Activated CD4-positive, alpha-beta T cell treated with anti-CD3 and anti-CD28 coated beads, Interleukin-2, amount 50 U/mL, for 1 hour (primary cell): ENCODE measurements at regions not wholly inside any gene's neighbourhood (a gene's known extent, or its start where the extent isn't known, plus 50 kb on each side); places are given as distances from the start of the nearest gene placed in this dataset.

ENCODE experiments used
- DNase-seq: peaks from one replicate; pipeline ENCODE4 v3.0.0-alpha.2; 2020

DNA sequence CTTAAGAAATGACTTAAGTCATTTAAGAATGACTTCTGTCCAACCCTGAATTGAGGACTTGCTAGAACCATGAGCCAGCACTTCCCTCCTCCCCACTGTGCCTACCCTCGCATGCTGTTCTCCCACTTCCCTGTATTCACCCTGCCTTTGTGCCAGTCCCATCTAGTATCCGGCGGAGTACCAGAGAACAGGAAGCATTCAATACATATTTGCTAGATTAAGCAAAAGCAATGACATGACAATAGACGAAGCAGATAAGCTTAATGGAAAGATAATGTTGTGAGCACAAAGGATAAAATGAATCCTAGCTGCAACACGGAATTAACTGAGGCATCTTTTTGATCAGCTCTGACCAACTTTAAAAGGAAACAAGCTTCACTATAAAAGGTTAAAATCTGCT is 328.5 kb downstream of the TDRD15 start:
- no peak for DNase-seq

DNA sequence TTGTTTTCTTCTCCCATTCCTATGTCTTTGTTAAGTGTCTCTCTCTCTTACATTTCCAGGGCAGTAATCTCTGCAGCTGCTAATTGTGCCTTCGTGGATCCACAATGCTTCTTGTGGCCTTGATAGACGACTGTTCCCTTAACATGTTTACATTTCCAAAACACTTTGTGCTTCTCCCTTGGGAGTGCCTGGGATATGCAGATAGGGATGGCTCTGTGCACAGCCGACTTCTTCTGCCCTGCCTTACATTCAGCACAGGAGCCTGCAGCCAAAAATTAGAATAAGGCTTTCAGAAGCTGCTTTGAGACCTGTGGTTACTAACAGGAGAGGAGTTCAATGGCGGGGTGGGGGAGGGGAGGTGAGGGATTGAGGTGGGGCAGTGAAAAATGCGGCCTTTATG is 328.9 kb downstream of the TDRD15 start:
- DNase-seq = no peak

GRCh38 chr2:21453723-21454450 is 330.1 kb downstream of the TDRD15 start:
- DNase-seq = no peak

- DNase-seq = no peak
Measured at GRCh38 chr2:21454839-21455238, 331.1 kb downstream of the TDRD15 start.

- no peak for DNase-seq
Measured at GRCh38 chr2:21461754-21462240, 338.0 kb downstream of the TDRD15 start.

- no peak for DNase-seq
Measured at GRCh38 chr2:21466341-21466927, 342.7 kb downstream of the TDRD15 start.

DNA sequence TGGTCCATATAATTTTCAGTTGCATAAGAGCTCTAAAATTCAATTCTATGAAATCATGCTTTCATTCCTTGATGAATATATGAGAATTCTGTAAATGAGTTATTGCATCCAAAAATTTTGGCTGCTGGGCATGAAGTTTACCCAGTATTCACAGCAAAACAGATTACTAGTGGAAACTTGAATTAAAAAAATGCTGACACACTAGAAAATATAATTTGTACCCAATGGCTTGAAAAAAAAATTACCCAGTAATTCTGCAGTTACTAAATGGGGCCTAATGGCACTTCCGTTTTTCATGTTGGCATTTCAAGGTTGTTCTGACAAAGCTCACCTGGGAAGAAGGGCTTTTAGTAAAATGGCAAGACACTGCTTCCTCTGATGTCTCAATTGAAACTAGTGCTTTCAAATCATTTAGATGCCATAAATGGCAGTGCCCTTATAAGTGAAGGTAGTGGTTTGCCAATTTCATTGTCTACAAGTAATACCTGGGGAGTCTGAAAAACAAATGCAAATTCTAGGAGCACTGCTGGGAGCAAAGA is 343.6 kb downstream of the TDRD15 start:
- DNase-seq = no peak

DNA sequence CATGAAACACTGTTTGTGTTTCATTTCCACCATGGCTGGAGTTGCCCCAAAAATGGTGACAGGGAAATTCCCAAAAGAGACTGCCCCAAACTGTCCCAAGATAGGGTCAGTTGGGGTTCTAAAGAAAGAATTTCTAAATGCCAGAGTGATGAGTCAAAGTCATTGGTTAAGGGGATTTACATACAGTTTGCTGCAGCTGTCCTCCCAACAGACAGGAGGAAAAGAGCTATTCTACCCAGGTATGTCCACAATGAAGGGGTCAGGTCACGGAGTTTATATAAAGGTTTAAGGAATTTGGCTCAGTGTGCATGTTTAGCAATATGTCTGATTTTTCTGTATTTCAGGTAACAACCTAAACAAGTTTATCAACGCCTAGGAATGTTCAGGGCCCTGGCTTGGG is 344.1 kb downstream of the TDRD15 start:
- DNase-seq = no peak

GRCh38 chr2:21468624-21469023 is 344.9 kb downstream of the TDRD15 start:
- no peak for DNase-seq

DNA sequence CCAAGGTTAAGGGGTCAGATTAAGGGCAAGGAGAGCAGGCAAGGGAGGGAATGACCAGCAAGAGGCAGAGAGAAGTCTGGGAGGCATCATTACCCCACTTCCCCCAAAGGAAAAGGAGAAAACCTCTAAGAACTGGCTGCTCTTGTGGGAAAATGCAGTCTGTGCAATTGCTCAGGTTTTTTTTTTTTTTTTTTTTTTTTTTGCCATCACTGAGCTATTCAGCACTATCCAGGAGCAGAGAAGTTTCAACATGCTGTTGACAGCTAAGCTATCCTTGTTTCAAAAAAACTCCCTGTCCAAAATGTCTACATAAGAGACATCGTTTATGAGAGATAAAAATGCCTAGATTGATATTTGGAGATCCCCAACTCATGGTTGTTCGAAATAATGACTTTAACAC is 345.4 kb downstream of the TDRD15 start:
- DNase-seq = no peak

DNA sequence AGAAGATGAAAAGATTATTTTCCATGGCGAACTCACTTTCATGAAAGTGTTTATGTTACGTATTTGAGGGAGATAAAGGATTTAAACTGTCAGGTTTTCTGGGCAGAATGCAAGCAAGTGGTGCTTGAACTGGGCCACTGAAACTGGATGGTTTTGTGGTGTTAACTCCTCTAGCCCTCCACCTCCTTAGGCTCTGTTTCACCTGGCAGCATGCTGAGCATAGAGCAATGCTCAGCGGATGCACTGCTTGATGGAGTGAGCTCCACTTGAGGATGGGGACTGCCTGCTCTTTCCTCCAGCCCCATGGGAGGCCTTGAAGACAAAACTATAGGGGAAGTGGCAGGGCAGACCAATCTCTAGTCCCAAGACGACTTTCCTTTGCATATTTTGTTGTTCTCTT is 345.8 kb downstream of the TDRD15 start:
- no peak for DNase-seq

DNA sequence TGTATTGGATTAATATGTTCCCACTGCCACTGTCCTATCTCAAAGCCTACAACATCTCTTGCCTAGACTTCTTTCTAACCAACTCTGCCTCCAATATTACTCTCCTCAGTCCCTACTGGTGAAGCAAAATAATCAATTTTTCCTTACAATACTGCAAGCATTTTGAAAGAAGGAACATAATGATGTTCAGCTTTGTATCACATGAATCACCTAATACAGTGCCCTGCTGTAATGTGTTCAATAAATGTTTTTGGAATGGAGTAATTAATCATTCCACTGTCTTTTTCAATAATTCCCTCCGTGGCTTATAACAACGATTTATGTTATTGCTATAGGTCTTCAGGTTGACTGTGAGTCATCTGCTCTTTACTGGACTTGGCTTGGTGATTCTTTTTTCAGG is 356.4 kb downstream of the TDRD15 start:
- DNase-seq = no peak

- DNase-seq = no peak
Measured at GRCh38 chr2:21484643-21485042, 360.9 kb downstream of the TDRD15 start.

DNA sequence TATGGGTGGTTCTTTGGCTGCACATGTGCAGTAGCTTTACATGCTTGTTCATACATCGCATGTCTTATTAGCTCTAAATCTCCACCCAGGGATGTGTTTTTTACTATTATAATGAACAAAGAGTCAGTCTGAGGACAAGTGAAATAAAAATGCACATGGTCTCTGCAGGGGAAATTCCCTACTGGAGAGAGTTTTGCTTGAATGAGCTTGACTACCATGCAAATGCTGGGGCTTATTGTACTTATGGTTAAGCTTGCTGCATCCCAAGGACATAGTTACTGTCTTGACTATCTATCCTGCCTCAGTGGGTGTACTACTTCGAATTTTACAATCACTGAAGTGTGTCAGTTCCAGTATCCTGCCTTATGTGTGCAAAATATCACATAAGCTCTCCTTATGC is 362.7 kb downstream of the TDRD15 start:
- no peak for DNase-seq

DNA sequence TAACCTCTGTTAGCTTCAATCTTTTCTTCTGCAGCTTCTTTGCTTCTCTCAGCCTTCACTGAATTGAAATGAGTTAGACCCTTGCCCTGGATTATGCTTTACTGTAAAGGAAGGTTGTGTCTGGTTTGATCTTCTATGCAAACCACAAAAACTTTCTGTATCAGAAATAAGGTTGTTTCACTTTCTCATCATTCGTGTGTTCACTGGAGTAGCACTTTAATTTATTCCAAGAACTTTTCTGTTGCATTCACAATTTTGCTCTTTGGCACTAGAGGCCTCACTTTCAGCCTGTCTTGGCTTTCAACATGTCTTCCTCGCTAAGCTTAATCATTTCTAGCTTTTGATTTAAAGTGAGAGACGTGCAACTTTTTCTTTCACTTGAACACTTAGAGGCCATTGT is 365.3 kb downstream of the TDRD15 start:
- DNase-seq = no peak

DNA sequence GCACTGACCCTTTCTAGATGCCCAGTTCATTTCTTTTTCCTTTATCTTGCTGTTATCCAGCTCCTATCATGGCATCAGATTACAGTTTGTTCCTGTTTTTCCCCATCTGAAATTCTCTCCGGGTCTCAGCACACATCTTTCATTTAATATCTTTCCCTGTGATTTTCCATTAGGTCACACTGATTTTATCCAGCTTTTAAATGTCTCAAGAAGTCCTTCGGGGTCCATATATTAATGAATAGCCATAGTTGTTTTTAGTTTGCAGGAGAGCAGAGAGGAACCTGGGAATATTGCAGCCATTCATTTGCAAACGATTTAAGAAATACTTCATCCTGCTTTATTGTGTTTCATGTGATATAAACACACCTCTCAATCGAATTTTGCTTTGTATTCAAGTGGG is 374.2 kb downstream of the TDRD15 start:
- no peak for DNase-seq

DNA sequence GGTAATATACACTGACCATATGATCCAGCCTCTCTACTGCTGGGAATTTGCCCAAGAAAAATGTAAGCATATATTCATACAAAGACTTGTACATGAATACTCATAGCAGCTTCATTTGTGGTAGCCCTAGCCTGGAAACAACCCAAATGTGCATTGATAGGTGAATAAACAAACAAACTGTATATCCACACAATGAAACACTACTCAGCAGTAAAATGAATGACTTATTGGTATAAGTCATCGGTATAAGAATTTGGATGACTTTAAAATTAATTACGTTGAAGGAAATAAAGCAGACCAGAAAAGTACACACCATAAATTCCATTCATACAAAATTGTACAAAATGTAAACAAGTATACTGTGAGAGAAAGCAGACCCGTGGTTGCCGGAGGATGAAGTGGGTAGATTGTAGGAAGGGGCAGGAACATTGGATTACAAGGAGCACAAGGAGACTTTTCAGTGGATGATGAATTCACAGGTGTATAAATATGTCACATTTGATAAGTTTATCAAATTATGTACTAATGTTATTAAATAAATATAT is 376.7 kb downstream of the TDRD15 start:
- no peak for DNase-seq

- DNase-seq = no peak
Measured at GRCh38 chr2:21501376-21502027, 377.7 kb downstream of the TDRD15 start.

DNA sequence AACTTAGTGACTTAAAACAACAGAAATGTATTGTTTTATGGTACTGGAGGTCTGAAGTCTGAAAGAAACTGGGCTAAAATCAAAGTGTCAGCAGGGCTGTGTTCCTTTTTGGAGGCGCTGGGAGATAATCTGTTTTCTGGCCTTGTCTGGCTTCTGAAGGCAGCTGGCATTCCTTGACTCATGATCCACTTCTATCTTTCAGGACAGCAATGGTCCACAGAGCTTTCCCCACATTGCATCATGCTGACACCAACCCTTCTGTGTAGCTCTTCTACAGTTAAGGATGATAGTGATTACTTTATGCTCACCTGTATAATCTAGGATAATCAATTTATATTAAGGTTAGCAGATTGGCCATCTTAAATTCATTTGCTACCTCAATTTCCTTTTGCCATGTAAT is 392.1 kb downstream of the TDRD15 start:
- DNase-seq = no peak

DNA sequence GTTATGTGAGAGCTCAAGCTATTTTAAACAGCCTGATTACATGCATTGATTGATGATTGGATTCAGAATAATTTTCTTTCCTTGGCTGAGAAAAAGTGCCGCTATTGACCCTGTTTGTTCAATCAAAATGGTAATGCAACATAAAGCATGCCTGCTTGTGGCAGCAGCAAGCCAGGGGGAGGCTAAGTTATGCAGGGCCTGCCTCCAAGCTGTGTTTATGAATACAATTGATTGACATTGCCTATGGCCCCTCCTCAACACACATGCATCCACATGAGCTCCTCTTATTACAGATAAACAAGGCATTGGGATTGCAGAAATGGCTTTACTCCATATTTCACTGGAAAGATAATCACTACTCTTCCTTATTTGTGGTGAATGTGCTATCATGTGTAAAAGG is 395.6 kb downstream of the TDRD15 start:
- no peak for DNase-seq

- no peak for DNase-seq
Measured at GRCh38 chr2:21519821-21520220, 396.1 kb downstream of the TDRD15 start.

DNA sequence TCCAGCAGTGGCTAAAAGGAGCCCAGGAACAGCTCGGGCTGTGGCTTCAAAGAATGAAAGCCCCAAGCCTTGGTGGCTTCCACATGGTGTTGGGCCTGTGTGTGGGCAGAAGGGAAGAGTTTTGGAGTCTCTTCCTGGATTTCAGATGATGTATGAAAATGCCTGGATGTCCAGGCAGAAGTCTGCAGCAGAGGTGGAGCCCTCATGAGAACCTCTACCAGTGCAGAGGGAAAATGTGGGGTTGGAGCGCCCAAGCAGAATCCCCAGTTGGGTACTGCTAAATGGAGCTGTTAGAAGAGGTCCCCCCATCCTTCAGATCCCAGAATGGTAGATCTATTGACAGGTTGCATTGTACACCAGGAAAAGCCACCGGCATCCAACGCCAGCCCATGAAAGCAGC is 412.1 kb downstream of the TDRD15 start:
- DNase-seq = no peak

GRCh38 chr2:21539685-21540084 is 415.9 kb downstream of the TDRD15 start:
- DNase-seq = no peak

DNA sequence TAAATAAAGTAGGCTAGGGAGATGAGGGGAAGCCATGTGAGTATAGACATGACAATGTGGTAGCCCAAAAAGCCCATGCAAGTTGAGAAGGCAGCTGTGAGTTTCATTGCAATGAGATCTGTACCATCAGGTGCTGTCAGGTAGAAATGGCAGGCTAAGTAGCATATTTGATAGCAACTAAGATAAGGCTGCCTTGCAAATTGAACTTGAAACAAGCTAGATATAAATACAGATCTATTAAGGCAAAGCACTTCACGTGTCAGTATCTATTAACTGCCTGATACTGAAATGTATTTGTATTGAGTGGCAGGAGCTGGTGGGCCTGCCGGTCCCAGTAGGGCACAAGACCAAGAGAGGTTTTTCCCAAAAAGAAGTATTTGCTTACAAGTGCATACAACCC is 419.9 kb downstream of the TDRD15 start:
- no peak for DNase-seq
